ENCODE measurements at regions not wholly inside any gene's neighbourhood (a gene's known extent, or its start where the extent isn't known, plus 50 kb on each side); places are given as distances from the start of the nearest gene placed in this dataset.

DNA sequence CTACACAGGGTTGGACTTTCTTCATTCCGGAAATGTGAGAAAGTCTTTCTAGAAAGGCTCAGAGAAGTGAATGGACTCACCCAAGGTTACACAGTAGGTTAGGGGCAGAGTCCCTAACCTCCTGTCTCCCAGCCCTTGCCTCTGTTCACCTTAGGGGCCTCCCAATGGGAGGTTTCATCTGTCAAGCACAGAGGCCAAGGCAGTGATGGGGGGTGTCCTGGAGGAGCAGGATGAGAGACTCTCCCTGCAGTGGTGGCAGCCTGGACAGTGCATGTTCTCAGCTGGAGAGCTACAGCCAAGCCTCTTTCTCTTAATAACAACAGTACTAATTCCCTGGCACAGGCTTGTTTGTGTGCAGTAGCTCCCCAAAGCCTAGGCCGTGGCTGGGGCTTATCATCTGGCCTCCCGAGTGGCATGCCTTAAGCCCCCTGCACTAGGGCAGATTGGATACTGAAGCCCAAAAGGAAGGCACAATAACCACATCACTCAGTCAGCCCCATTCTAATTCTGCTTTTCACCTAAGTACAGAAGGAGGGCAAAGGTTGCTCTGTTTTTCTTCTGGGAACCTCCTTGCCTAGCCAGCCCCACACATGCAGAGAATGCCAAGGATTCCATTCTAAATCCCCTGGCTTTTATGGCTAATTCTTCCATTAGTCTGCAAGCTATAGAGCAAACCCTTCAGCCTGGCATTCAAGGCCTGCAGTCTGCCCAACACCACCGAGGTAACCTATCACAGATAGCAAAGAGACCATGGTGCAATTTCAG, 50.2 kb upstream of the XPA start:
- DNase-seq (ENCODE audit: low spot score in 2 of 2) (no peak), ATAC-seq (replicated peaks; ENCODE audit: extremely low read depth, poor library complexity, severe bottlenecking) (no peak)
- Mint-ChIP-seq H3K9me3 (no peaks in the 10 kb centered on the region), H3K4me1 (no peaks in the 10 kb centered on the region), H3K4me3 (no peak overlapping the region), H3K36me3 (ENCODE audit: insufficient read depth) (no peaks in the 10 kb centered on the region), H3K27ac (ENCODE audit: low read depth) (no peak overlapping the region), H3K27me3 (peaks cover 55% of the 10 kb centered on the region)

- ATAC-seq (replicated peaks; ENCODE audit: extremely low read depth, poor library complexity, severe bottlenecking) (no peak), DNase-seq (ENCODE audit: low spot score in 2 of 2) (no peak)
- Mint-ChIP-seq H3K36me3 (ENCODE audit: insufficient read depth) (no peaks in the 10 kb centered on the region), H3K27me3 (peaks cover 43% of the 10 kb centered on the region), H3K4me1 (no peaks in the 10 kb centered on the region), H3K9me3 (no peaks in the 10 kb centered on the region), H3K27ac (ENCODE audit: low read depth) (no peak overlapping the region), H3K4me3 (no peak overlapping the region)
These were observed 51.4 kb upstream of the XPA start for GRCh38 chr9:97748525-97748924.

- no peaks in the 10 kb centered on the region for H3K4me1 Mint-ChIP-seq
- no peaks in the 10 kb centered on the region for H3K9me3 Mint-ChIP-seq
- H3K4me3 Mint-ChIP-seq: no peak overlapping the region
- H3K36me3 Mint-ChIP-seq (ENCODE audit: insufficient read depth): no peaks in the 10 kb centered on the region
- DNase-seq (ENCODE audit: low spot score in 2 of 2) (no peak), ATAC-seq (replicated peaks; ENCODE audit: extremely low read depth, poor library complexity, severe bottlenecking) (no peak)
- no peak overlapping the region for H3K27ac Mint-ChIP-seq (ENCODE audit: low read depth)
- H3K27me3 Mint-ChIP-seq: peaks cover 29% of the 10 kb centered on the region
These were observed 52.8 kb upstream of the XPA start for GRCh38 chr9:97749928-97750327.

GRCh38 chr9:97751531-97751930, 54.4 kb upstream of the XPA start:
- DNase-seq (ENCODE audit: low spot score in 2 of 2) (no peak), ATAC-seq (replicated peaks; ENCODE audit: extremely low read depth, poor library complexity, severe bottlenecking) (no peak)
- Mint-ChIP-seq H3K36me3 (ENCODE audit: insufficient read depth) (no peaks in the 10 kb centered on the region), H3K27ac (ENCODE audit: low read depth) (no peak overlapping the region), H3K4me3 (no peak overlapping the region), H3K27me3 (peaks cover 14% of the 10 kb centered on the region), H3K9me3 (no peaks in the 10 kb centered on the region), H3K4me1 (no peaks in the 10 kb centered on the region)

- Mint-ChIP-seq H3K27me3 (peaks cover 14% of the 10 kb centered on the region), H3K4me1 (no peaks in the 10 kb centered on the region)
These were observed 55.1 kb upstream of the XPA start for GRCh38 chr9:97752274-97752673.

GRCh38 chr9:97753364-97753763, 56.2 kb upstream of the XPA start:
- H3K36me3 Mint-ChIP-seq (ENCODE audit: insufficient read depth): no peaks in the 10 kb centered on the region
- no peak for DNase-seq (ENCODE audit: low spot score in 2 of 2)
- H3K9me3 Mint-ChIP-seq: no peaks in the 10 kb centered on the region
- ATAC-seq (replicated peaks; ENCODE audit: extremely low read depth, poor library complexity, severe bottlenecking): no peak
- peaks cover 17% of the 10 kb centered on the region for H3K27me3 Mint-ChIP-seq
- H3K4me1 Mint-ChIP-seq: no peaks in the 10 kb centered on the region
- H3K27ac Mint-ChIP-seq (ENCODE audit: low read depth): no peak overlapping the region
- H3K4me3 Mint-ChIP-seq: no peak overlapping the region

More at GRCh38 chr9:97752274-97752673, 55.1 kb upstream of the XPA start:
- DNase-seq (ENCODE audit: low spot score in 2 of 2): no peak
- Mint-ChIP-seq H3K4me3 (no peak overlapping the region), H3K36me3 (ENCODE audit: insufficient read depth) (no peaks in the 10 kb centered on the region), H3K9me3 (no peaks in the 10 kb centered on the region), H3K27ac (ENCODE audit: low read depth) (no peak overlapping the region)
- ATAC-seq (replicated peaks; ENCODE audit: extremely low read depth, poor library complexity, severe bottlenecking): no peak

GRCh38 chr9:97753975-97754374, 56.8 kb upstream of the XPA start:
- no peak overlapping the region for H3K27ac Mint-ChIP-seq (ENCODE audit: low read depth)
- ATAC-seq (replicated peaks; ENCODE audit: extremely low read depth, poor library complexity, severe bottlenecking): no peak
- DNase-seq (ENCODE audit: low spot score in 2 of 2): no peak
- peaks cover 23% of the 10 kb centered on the region for H3K27me3 Mint-ChIP-seq
- H3K4me1 Mint-ChIP-seq: no peaks in the 10 kb centered on the region
- H3K36me3 Mint-ChIP-seq (ENCODE audit: insufficient read depth): no peaks in the 10 kb centered on the region
- no peaks in the 10 kb centered on the region for H3K9me3 Mint-ChIP-seq
- no peak overlapping the region for H3K4me3 Mint-ChIP-seq

DNA sequence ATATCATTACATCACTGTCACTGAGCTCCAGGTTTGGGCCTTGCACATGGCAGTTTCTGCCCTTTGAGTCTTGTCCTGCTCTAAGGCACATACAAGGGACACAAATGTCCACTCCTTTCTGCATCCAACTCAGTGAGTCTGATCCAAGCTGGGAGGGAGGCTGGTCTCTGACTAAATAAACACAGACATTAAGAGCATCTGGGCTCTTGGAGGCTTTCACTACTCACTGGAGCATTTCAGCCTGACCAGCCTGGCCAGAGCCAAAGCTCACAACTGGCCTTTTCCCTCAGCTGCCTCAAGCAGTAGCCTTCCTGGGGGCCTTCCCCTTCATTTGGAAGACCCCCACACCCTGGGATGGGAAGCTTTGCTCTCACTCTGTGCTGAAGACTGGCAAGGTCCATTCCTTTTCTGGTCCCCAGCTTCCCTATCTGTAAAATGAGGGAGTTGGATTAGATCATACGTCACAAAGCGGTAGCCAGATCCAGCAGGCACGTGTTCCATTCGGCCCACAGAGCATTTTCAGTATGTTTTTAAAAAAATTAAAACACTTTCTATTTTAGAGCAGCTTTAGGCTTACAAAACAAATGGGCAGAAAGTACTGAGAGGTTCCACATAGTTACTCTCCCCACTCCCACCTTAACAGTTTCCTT, 58.6 kb upstream of the XPA start:
- Mint-ChIP-seq H3K9me3 (no peaks in the 10 kb centered on the region), H3K27ac (ENCODE audit: low read depth) (no peak overlapping the region), H3K4me1 (no peaks in the 10 kb centered on the region), H3K4me3 (no peak overlapping the region), H3K27me3 (peaks cover 35% of the 10 kb centered on the region), H3K36me3 (ENCODE audit: insufficient read depth) (no peaks in the 10 kb centered on the region)
- ATAC-seq (replicated peaks; ENCODE audit: extremely low read depth, poor library complexity, severe bottlenecking) (no peak), DNase-seq (ENCODE audit: low spot score in 2 of 2) (no peak)

GRCh38 chr9:97756991-97757390, 59.9 kb upstream of the XPA start:
- DNase-seq (ENCODE audit: low spot score in 2 of 2): no peak
- Mint-ChIP-seq H3K4me3 (no peak overlapping the region), H3K36me3 (ENCODE audit: insufficient read depth) (no peaks in the 10 kb centered on the region), H3K4me1 (no peaks in the 10 kb centered on the region), H3K27ac (ENCODE audit: low read depth) (no peak overlapping the region), H3K27me3 (peaks cover 48% of the 10 kb centered on the region), H3K9me3 (no peaks in the 10 kb centered on the region)
- ATAC-seq (replicated peaks; ENCODE audit: extremely low read depth, poor library complexity, severe bottlenecking): no peak

DNA sequence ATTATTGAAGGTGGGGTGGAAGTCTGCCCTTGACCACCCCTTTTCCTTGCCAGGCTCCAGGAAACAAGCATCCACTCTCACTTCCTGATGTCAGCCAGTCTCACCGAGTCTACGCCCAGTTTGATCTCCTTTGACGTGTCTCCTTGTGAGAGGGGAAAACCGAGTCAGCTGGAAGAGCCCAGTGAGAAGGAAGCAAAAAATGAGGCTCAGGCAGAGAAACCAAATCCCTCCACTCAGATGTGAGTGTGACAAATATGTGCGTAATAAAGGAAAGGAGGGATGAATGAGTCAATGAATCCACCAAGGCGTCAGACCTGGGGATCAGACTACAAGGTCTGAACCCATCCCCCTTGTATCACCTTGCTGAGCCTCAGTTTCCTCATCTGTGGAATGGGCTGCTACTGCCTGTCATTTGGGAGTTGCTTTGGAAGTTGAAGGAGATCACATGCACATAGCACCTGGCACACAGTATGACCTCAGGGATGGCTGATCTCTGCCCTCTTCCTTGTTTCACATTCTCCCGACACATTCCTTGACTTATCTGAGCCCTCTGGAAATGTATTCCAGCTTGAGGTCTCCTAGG, 61.3 kb upstream of the XPA start:
- Mint-ChIP-seq H3K4me1 (no peaks in the 10 kb centered on the region), H3K27me3 (peaks cover 62% of the 10 kb centered on the region), H3K4me3 (no peak overlapping the region), H3K36me3 (ENCODE audit: insufficient read depth) (no peaks in the 10 kb centered on the region), H3K9me3 (no peaks in the 10 kb centered on the region), H3K27ac (ENCODE audit: low read depth) (no peak overlapping the region)
- ATAC-seq (replicated peaks; ENCODE audit: extremely low read depth, poor library complexity, severe bottlenecking) (no peak), DNase-seq (ENCODE audit: low spot score in 2 of 2) (no peak)

- Mint-ChIP-seq H3K27me3 (peaks cover 65% of the 10 kb centered on the region), H3K36me3 (ENCODE audit: insufficient read depth) (no peaks in the 10 kb centered on the region), H3K27ac (ENCODE audit: low read depth) (no peak overlapping the region), H3K4me3 (no peak overlapping the region), H3K9me3 (no peaks in the 10 kb centered on the region), H3K4me1 (no peaks in the 10 kb centered on the region)
- DNase-seq (ENCODE audit: low spot score in 2 of 2): no peak
- ATAC-seq (replicated peaks; ENCODE audit: extremely low read depth, poor library complexity, severe bottlenecking): no peak
These were observed 62.6 kb upstream of the XPA start for GRCh38 chr9:97759581-97760288.

DNA sequence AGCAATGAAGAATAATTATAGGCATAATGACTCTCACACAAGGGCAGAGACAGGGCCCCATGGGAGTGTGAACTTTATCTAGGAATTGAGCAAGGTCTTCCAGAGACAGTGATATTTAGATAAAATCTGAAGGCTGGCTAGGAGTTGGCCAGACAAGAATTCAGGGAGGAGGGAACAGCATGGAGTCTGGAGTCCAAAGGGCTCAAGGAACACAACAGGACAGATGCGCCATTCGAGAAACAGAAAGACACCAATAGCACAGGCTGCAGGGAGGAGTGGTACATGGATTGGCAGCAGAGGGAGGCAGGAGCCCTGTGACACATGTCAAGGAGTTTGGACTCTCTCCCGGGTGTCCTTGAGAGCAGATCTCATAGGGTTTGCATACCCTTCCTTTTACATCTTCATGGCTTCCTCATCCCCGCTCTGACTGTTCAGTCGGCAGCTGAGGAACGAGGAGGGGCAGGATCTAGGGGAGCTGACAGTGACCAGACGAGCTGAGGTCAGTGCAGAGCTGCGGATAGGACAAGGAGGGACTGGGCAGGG, 64.0 kb upstream of the XPA start:
- H3K4me3 Mint-ChIP-seq: no peak overlapping the region
- peaks cover 65% of the 10 kb centered on the region for H3K27me3 Mint-ChIP-seq
- DNase-seq (ENCODE audit: low spot score in 2 of 2) (no peak), ATAC-seq (replicated peaks; ENCODE audit: extremely low read depth, poor library complexity, severe bottlenecking) (no peak)
- no peaks in the 10 kb centered on the region for H3K4me1 Mint-ChIP-seq
- no peaks in the 10 kb centered on the region for H3K36me3 Mint-ChIP-seq (ENCODE audit: insufficient read depth)
- H3K27ac Mint-ChIP-seq (ENCODE audit: low read depth): no peak overlapping the region
- no peaks in the 10 kb centered on the region for H3K9me3 Mint-ChIP-seq
